GM11168 (cell line): ENCODE measurements at regions not wholly inside any gene's neighbourhood (a gene's known extent, or its start where the extent isn't known, plus 50 kb on each side); places are given as distances from the start of the nearest gene placed in this dataset.
"Not testable (repeated sequence)": the region's sequence is repeated elsewhere in the genome, so short reads cannot be mapped to it uniquely, and the experiment has no call there.

Experiments used
- in situ Hi-C: fragments of 300-500 bp; cut with MboI; formaldehyde crosslinking; loops from one replicate; pipeline ENCODE4 v1.12.0; 2022; ENCODE audit warnings: low sequenced_read_pairs; ENCODE audit not compliant: unreplicated experiment

DNA sequence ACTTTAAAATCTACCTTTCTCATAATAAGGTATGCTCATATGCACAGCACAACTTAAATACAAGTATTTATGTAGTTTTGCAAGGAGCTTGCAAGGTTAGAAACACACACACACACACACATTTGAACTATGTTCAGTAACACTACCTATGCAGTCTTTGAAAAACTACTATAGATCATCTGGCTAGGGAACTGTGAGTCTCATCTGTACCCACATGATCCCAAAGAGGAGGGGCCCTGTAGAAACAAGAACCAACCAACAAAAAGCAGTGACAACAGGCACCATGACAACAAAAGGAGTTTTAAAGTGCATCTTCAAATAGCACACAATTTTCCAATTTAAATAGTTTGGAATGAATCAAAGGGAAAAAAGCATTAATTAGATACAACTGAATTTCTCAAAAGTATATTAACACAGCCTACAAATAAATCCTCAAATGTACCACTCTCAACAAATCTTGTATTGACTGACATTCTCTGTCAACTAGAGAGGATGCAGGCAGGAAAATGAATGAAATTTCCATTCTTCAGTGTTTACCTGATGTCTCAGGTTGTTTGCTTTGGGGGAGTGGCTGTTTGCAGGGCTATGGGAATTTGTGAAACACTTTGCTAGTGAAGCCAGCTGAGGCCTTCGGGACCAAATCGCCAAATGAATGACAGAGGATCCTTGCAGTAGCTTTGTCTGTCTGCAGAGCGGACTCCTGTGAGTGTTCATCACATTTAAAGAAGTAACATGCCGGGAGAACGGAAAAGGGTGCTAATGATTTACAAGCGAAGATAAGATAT lies 297.6 kb downstream of the BCL2L11 start:
- in situ Hi-C loops = not testable (repeated sequence)

DNA sequence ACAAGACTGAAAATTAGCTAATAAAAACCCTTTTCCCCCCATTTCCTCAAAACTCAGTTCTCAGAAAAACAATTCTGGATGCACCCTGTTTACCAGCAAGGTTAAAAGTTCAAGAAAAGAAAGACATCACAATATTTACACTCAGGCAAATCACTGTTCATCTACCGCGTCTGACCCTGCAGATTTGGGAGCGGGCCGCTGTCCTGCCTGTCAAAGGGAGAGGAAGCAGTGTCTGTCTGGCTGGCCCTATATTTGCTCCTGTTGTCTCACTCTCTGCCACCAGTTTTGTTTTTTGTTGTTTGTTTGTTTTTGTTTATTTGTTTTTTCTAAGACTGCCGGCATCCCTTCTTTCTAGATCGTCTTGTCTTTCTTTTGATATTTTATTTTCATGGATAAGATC lies 299.4 kb downstream of the BCL2L11 start:
- in situ Hi-C loops = not testable (repeated sequence)

DNA sequence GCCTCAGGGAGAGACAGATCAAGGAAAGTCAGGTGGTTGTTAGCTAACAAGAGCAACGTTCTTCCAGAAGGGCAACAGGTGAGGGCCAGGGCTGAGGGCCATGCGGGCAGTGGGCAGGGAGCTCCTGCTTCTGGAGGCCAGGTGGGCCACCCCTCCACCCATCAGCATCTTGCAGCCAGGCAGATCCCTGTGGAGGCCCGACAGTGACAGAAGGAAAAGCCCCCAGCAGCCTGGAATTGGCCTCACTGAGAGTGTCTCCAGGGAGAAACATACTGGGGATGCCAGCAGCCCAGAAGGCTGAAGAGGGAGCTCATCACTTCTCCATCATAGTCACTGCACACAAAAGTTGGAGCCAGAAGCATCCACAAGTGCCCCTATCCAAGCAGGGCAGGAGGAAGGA lies 300.1 kb downstream of the BCL2L11 start:
- in situ Hi-C loops = not testable (repeated sequence)

DNA sequence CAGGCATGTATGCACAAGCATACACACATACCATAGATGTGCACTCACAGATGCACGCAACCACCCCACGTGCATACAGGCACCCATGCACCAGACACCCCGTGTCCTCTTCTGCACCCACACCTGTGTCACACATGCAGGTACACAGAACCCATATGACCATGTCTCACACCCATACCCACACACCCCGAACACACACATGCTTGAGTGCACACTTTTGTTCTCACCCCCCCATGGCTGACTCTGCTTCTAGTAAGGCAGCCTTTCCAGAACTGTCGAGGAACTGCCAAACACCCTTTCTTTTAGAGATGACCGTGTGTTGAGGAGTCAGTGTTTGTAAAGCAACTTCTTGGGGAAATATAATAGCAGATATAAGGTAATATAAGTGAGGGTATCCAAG lies 301.2 kb downstream of the BCL2L11 start:
- in situ Hi-C loops = not testable (repeated sequence)

DNA sequence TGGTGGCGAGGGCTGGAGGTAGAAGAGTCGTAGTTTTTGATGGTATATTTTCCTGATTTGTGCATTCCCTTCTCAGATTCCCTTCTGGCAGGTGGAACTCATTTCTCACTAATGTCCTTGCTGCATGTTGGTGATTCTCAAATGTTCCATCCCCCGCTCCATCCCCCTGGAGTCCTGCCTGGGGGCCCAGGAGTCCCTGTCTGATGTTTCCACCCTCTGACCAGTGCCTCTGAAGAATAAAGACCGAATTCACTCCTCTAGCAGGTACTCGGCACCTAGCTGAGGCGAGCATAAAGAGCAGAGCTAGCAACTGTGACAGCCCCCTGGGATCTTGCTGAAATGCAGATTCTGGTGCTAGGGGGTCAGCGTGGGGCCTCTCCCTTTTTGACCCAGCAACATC lies 301.8 kb downstream of the BCL2L11 start:
- in situ Hi-C loops = not testable (repeated sequence)

DNA sequence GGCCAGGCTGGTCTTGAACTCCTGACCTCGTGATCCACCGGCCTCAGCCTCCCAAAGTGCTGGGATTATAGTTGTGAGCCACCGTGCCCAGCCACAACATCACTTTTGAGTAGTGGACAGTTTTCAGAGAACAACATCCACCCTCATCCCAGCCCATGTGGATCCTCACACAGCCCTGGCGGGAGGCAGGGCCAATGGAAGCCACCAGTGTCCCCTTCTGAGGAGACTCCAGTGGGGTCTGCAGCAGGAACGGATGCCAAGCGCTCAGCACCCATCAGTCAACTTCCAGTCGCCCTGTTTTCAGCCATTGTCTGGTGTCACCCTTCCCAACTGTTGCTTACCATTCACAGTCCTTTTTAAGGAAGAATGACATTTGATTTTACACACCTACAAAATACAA lies 302.5 kb downstream of the BCL2L11 start:
- in situ Hi-C loops = not testable (repeated sequence)

DNA sequence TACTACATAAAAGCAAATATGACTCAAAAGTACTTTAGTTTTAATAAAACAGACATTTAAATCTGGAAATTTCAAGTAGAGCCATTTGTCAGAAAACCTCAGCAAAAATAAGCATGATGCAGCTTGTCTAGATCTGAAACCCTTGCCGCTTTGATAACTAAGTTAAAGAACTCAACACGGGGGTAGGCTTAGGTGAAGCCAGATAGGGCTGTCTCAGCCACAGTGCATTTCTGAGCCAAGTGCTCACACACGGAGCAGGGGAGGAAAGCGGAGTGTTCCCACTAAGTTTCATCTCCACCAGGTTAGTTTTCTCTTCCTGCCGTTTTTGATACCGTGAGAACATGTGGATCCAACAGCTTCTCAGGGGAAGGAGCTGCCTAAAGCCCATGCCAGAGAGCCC lies 303.5 kb downstream of the BCL2L11 start:
- in situ Hi-C loops = not testable (repeated sequence)

DNA sequence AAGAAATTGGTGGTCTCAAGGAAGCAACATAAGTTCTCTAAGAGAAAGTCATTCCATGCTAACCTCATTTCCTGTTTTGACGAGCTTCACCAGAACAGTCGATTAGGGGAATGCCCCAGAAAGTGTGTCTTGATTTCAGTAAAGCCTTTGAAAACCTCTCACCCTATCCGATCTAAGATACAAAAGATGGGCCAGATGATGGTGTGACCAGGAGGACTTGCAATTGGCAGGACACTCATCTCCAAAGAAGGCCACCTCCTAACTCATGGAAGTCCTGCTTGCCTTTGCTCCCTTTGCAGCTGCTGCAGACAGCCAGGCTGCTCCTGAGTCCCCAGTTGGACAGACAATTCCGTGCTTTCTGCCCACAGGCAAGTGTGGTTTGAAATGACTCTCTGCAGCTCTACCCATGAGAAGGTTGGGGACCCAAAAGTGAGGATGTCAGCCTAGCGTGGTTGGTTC lies 304.2 kb downstream of the BCL2L11 start:
- in situ Hi-C loops = not testable (repeated sequence)

DNA sequence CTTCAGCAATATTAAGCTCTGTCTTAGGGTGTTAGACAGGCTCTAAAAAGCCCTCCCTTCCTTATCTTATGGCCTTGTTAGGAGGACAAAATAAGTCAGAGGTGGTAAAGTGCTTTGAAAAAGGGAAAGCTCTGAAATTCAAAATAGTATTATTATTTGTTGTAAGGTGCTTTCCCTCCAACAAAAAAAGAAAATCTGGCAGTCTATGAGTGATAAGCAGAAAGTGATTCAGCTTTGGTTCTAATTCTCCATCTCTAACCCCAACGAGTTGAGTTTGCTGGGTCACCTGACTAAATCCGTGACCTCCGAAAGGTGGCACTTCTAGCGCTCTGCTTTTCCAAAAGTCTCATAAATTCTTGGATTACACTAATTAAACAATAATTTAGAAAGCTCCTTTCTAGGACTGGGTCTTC lies 305.1 kb downstream of the BCL2L11 start:
- in situ Hi-C loops = not testable (repeated sequence)

DNA sequence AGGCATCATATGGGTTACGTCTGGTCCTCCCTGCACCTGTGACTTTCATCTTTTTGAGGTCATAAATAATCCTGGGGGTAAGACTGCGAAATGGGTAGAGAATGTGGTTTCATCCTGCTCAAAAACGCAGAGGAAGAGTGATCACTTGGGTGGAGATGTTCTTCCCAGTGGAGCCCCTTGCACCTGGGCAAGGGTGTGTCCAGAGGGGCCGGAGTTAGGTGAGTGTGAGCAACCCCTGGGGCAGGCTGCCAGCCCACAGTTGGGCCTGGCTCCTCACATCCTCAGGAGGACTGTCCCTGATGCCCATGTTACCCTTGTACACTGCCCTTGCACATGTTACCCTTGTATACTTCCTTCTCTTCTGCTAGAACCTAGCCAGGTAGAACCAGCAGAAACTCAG lies 306.6 kb downstream of the BCL2L11 start:
- in situ Hi-C loops = not testable (repeated sequence)

DNA sequence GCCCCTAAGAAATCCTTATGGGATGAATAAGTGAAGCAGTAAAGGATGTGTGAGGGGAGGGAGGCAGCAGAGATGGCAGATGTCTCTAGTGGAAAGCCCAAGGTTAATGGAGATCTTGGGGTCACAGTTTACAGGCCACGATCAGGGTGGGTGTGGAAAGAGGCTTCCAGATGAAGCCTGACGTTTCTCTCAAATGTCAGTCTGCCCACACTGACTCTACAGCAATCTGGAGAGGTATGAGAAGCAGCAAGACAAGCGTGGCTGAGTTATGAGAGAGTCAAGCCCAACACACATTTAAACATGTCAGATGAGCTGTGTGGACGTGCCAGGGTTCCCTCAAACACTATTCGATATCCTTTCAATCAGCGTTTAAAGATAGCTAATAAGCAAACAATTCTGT lies 308.2 kb downstream of the BCL2L11 start:
- in situ Hi-C loops = not testable (repeated sequence)

DNA sequence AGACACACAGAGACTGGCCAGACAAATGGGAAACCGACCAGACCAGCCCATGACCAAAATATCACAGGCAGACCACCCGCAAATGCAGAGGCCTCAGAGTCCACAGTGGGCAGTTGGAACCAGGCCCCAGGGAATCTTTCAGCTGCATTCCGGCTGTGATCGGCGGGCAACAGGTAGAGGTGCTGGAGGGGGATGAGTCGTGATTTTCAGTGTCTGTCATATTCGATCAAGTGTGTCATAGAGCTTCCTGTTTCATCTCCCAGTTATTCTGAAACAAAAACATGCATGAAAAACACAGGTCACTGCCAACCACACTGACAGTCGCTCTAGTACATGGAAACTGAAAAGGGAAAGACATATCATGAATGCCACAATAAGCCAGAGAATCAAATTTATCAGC lies 308.6 kb downstream of the BCL2L11 start:
- in situ Hi-C loops = not testable (repeated sequence)

DNA sequence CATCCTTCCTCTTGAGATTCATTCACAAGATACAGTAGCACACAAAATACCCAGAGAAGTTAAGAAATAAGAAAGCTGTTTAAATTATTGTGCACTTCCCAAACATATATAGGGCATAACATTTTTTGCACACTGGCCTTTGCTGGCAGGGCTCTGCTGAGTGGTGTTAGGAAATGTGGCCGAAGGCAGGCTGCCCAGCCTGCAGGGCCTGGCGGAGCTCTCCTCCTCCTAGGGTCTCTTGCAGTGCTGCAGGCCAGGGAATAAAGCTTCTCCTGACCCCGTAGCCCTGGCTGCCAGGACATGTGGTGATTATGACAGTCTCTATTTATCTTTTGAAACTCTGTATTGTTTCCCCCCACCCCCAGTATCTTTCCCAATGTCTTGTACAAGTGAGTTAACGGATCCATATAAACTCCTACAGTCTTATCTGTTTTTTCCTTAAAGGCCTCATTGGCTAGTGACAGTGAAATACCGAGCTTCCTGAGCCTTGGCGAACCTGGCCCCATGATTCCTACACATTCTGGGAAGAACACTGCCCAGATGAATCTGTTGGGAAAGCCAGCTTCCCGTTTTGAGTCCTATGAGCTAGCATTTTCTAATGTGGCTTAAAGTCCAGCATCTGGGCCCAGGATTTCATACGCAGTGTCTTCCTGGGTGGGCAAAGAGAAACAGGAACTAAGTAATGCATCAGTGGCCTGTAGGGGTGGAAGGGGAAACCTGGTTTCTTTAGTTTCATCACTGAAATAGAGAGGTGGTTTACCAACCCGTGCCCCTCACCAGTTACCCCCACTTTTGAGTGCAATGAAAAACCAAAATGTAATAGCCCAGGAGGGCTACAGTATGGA lies 310.3 kb downstream of the BCL2L11 start:
- in situ Hi-C loops = not testable (repeated sequence)

DNA sequence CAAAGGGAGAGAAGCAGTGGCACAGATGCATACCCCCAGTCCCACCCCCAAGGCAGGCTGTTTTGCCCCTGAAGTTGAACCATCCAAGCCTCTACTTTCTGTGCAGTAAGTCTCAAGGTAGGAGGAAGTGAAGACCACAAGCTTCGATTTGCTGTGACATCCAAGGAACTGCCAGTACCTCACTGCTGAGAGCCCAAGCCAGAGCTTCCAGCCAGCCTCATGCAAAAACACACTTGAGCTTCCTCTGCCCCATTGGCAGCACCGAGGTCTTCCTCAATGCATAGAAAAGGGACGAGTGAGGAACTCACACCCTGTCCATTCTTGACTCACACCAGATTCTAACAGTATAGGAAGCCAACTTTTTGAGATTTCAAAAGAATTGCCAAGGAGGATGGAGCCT lies 311.7 kb downstream of the BCL2L11 start:
- in situ Hi-C loops = not testable (repeated sequence)

DNA sequence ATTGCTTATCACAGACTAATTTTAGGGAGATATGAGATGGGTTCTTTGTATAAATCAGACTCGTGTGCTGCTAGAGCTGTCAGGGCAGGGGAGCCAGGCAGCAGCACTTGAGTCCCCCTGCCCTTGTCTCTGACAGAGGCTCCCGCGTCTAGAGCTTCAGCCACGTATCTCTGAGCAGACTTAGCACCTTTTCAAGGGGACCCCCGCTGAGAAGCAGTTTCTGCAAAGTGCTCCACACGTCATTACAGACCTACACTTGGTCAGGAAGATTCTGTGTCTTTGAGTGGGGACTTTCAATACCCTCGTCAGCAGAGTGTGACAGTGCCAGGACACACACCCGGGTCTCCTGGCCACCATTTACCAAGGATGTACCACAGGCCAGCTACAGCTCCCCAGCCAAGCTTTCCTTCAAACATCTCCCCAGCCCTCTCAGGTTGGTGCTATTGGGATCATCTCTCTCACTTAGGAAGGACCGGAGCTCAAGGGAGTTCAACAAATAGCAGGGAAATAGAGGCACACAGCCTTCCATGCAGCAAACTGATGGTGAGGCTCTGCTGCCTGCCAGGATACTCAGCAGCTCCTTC lies 312.3 kb downstream of the BCL2L11 start:
- in situ Hi-C loops = not testable (repeated sequence)

DNA sequence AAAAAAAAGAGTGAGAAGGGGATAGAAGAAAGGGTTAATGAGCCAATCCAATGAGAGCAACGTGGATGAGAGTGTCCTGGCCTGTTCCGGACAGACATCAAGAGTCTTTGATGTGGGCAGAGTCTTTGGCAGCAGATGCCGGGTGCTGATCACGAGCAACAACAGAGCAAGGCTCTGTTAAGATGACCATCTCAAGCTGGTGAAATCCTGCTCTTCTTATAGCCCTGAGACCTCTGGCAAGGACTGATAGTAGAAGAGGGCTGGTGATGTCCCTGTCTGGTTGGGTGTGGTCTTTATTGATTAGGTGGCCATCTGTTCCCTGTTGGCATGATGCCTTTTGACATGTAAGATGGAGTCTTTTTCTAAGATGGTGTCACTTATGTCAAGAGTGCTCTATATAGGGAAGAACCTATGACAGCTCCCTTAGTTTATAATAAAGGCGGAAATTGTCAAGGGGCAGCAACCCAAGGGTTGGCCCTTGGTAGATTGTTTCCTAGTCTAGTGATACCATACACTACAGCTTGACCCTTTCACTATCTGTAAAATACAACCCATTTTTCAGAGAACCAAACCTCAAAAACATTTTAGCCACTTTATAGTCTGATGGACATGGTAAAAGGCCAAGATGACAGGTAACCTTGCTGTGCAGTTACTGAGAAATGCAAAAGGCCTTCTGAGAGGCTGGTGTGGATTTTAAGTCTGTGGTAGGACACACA lies 313.3 kb downstream of the BCL2L11 start:
- in situ Hi-C loops = not testable (repeated sequence)

DNA sequence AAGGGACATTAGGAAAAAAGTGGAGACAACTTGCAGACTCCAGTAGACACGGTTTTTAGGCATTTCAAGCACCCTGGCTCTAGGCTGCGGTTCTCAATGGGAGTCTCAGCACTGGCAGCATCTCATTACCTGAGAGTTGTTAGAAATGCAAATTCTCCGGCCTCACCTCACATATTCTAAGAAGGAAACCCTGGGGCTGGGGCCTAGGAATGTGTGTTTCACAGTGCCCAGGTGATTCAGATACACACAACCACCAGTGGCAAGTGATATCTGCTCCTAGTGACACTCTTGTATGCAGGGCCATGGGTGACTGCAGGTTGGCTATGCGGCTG lies 313.9 kb downstream of the BCL2L11 start:
- in situ Hi-C loops = not testable (repeated sequence)

DNA sequence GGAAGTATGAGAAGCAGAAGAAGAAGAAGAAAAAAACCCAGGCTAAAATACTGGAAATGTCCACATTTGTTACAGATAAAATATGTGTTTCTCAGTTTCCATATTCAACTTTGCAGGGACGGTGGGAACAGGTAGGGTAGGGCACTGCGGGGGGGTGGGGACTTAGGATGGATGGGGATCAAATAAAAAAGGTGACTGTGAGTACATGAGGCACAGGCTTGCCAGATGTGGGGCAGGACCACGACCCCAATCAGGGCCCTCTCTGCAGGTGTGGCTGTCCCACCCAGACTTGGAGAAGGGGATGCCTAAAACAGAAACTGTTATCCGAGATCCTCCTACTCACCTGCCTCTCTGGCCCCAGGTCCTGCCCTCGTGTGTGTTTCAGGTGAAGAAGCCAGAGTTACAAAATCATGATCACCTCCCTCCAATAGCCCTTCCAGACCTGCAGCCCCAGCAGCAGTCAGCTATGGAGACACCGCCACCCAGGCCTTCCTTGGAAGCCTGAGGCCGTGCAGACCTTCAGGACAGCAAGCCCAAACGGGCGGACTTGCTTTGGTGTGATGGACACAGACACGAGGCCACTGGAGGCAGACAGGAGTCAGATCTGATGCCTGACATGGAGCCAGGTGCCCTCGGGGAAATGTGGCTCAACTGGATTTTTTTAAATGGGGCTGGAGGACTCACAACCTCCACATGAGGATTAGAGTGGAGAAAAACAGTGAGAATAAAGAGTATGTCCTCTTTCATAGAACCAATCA lies 315.0 kb downstream of the BCL2L11 start:
- in situ Hi-C loops = not testable (repeated sequence)

DNA sequence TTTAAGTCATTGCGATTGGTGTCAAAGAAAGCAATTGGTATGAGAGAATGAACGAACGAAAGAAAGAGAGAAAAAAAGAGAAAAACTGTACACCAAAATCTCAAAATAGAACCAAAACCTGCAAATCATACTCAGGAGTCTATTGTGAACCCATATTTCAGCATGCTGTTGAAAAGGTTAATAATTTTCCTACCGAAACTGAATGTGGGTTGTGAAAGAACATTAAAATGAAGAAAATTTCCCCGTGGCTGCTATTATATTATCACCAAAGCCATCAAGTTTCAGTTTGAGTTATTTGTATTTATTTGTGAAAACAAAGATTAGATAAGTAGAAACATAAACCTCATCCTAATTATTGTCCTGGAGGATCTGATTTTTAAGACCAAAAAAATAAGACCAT lies 315.7 kb downstream of the BCL2L11 start:
- in situ Hi-C loops = not testable (repeated sequence)
